ENCODE measurements at regions not wholly inside any gene's neighbourhood (a gene's known extent, or its start where the extent isn't known, plus 50 kb on each side); places are given as distances from the start of the nearest gene placed in this dataset.

DNA sequence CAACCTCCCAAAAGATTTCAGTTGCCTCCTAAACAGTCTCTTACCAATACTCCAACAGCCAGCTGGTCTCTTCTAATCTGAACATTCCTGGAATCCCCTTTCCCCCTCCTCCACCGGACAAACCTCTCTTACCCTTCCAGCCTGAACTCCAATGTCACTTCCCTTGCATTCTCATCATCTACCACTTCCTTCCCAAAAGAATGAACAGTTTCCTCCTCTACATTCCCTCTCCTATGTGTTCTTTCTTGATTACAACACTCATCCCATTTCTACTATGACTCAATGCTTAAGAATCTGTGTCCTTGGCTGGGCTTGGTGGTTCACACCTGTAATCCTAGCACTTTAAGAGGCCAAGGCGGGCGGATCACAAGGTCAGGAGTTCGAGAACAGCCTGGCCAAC lies 417.1 kb downstream of the SETD4 start:
- DNase-seq (ENCODE audit: low spot score) (no peak), ATAC-seq (no peak), FAIRE-seq (no peak)
- H3K4me1 ChIP-seq (ENCODE audit: insufficient read depth, low read length) = no peaks in the 10 kb centered on the region
- TF ChIP-seq ASH2L (IDR thresholded peaks at IDR 0.05; ENCODE audit: insufficient read length, low read depth, low read length) (no peak), ZNF672 (CRISPR knock-in tag; IDR thresholded peaks at IDR 0.05) (no peak), KLF12 (CRISPR knock-in tag; IDR thresholded peaks at IDR 0.05; ENCODE audit: borderline replicate concordance) (no peak)
- H3K9me3 ChIP-seq (ENCODE audit: low read length) = no peaks in the 10 kb centered on the region
- H3K4me3 ChIP-seq (replicated peaks in 1 of 3; ENCODE audit: insufficient read depth in 1 of 3, low read depth in 2 of 3, low read length in 3 of 3) = no peak overlapping the region
- CTCF ChIA-PET (ENCODE audit: low intra/inter-chr PET ratio, low total read pairs) = no interaction called here
- POLR2A ChIA-PET = no interaction called here
- H3K4me2 ChIP-seq (ENCODE audit: low read depth, low read length) = no peak overlapping the region
- H3K27ac ChIP-seq (ENCODE audit: extremely low read length, insufficient read depth, low read length) = no peak overlapping the region
- intact Hi-C loops (cut with micrococcal nuclease; ENCODE audit: unreplicated experiment) (no loop called here), in situ Hi-C loops (cut with HindIII; ENCODE audit: extremely low pct_ligation_motif_present, low pct_unique_long_range_greater_than_20kb) (no loop called here)
- no peaks in the 10 kb centered on the region for H3K79me2 ChIP-seq (ENCODE audit: insufficient read depth, low read length)
- WGBS (ENCODE audit: low lambda C conversion rate) = 51% methylated on average over 4 of the region's 4 CpGs
- no peaks in the 10 kb centered on the region for H4K20me1 ChIP-seq (ENCODE audit: insufficient read depth, low read length)
- no peaks in the 10 kb centered on the region for H3K27me3 ChIP-seq (ENCODE audit: control insufficient read depth in 1 of 2, insufficient read depth in 2 of 2, low read length in 2 of 2)
- BruUV-seq (replicated peaks) = no TSS peak
- H2AFZ ChIP-seq (ENCODE audit: low read length) = no peak overlapping the region
- no peak overlapping the region for H3K9ac ChIP-seq (ENCODE audit: insufficient read depth, low read depth, low read length)
- H3K36me3 ChIP-seq (replicated peaks in 1 of 2; ENCODE audit: control insufficient read depth in 1 of 2, insufficient read depth in 2 of 2, low read length in 2 of 2) = no peaks in the 10 kb centered on the region

DNA sequence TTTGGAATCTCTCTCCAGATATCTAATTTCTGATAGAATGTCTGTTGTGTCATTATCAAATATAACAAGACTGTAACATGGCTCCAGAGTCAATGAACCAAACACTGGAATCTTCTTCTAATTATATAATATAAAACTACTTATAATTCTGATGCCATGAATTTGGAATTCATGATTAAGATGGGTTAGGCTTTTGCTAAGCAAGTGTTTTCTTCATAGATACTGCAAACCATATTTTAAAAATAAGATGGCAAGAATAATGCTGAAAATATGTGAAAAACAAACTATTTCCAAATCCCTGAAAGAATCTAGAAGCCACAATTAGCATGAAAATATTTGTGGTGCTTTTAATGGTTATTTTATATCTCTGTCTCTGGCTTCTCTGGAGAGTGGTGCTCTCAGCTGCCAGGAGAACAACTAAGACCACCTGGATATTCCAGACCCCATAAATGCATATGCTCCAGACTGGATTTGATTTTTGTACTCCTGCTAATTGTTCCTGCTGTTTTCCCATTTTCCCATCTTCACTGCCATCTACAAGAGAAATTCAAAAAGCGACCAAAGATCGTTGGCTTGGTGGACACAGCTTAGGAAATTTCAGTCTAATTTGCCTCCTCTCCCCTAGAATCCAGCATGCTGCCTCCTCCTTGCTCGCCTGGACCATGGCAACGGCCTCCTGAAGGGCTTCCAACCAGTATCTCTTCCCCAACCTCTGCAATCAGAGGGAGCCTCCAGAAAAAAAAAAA lies 418.9 kb downstream of the SETD4 start:
- Histone ChIP-seq H2AFZ (ENCODE audit: low read length) (no peak overlapping the region), H3K27ac (ENCODE audit: extremely low read length, insufficient read depth, low read length) (no peak overlapping the region), H3K4me1 (ENCODE audit: insufficient read depth, low read length) (no peaks in the 10 kb centered on the region), H3K27me3 (ENCODE audit: control insufficient read depth in 1 of 2, insufficient read depth in 2 of 2, low read length in 2 of 2) (no peaks in the 10 kb centered on the region), H3K9ac (ENCODE audit: insufficient read depth, low read depth, low read length) (no peak overlapping the region), H3K4me3 (replicated peaks in 1 of 3; ENCODE audit: insufficient read depth in 1 of 3, low read depth in 2 of 3, low read length in 3 of 3) (no peak overlapping the region), H3K4me2 (ENCODE audit: low read depth, low read length) (no peak overlapping the region), H4K20me1 (ENCODE audit: insufficient read depth, low read length) (no peaks in the 10 kb centered on the region), H3K79me2 (ENCODE audit: insufficient read depth, low read length) (no peaks in the 10 kb centered on the region), H3K36me3 (replicated peaks in 1 of 2; ENCODE audit: control insufficient read depth in 1 of 2, insufficient read depth in 2 of 2, low read length in 2 of 2) (no peaks in the 10 kb centered on the region), H3K9me3 (ENCODE audit: low read length) (no peaks in the 10 kb centered on the region)
- ChIA-PET POLR2A (no interaction called here), CTCF (ENCODE audit: low intra/inter-chr PET ratio, low total read pairs) (no interaction called here)
- WGBS (ENCODE audit: low lambda C conversion rate) = 4% methylated on average over 4 of the region's 4 CpGs
- ATAC-seq (no peak), FAIRE-seq (no peak), DNase-seq (ENCODE audit: low spot score) (no peak)
- in situ Hi-C loops (cut with HindIII; ENCODE audit: extremely low pct_ligation_motif_present, low pct_unique_long_range_greater_than_20kb) = no loop called here
- no TSS peak for BruUV-seq (replicated peaks)
- intact Hi-C loops (cut with micrococcal nuclease; ENCODE audit: unreplicated experiment) = no loop called here
- TF ChIP-seq ZNF224 (CRISPR knock-in tag; IDR thresholded peaks at IDR 0.05) = no peak
- TF ChIP-seq FOXA3 (CRISPR knock-in tag; IDR thresholded peaks at IDR 0.05) = no peak
- TF ChIP-seq ZFP82 (CRISPR knock-in tag; IDR thresholded peaks at IDR 0.05; ENCODE audit: borderline replicate concordance) = no peak
- no peak for TF ChIP-seq ZNF720 (CRISPR knock-in tag; IDR thresholded peaks at IDR 0.05)
- TF ChIP-seq SNAI1 (CRISPR knock-in tag; IDR thresholded peaks at IDR 0.05; ENCODE audit: borderline replicate concordance) = no peak
- TF ChIP-seq GABPA (IDR thresholded peaks at IDR 0.05; ENCODE audit: low read depth, low read length) = no peak
- TF ChIP-seq GABPA (CRISPR knock-in tag; IDR thresholded peaks at IDR 0.05; ENCODE audit: low read depth) = no peak
- TF ChIP-seq, protein P1, sequence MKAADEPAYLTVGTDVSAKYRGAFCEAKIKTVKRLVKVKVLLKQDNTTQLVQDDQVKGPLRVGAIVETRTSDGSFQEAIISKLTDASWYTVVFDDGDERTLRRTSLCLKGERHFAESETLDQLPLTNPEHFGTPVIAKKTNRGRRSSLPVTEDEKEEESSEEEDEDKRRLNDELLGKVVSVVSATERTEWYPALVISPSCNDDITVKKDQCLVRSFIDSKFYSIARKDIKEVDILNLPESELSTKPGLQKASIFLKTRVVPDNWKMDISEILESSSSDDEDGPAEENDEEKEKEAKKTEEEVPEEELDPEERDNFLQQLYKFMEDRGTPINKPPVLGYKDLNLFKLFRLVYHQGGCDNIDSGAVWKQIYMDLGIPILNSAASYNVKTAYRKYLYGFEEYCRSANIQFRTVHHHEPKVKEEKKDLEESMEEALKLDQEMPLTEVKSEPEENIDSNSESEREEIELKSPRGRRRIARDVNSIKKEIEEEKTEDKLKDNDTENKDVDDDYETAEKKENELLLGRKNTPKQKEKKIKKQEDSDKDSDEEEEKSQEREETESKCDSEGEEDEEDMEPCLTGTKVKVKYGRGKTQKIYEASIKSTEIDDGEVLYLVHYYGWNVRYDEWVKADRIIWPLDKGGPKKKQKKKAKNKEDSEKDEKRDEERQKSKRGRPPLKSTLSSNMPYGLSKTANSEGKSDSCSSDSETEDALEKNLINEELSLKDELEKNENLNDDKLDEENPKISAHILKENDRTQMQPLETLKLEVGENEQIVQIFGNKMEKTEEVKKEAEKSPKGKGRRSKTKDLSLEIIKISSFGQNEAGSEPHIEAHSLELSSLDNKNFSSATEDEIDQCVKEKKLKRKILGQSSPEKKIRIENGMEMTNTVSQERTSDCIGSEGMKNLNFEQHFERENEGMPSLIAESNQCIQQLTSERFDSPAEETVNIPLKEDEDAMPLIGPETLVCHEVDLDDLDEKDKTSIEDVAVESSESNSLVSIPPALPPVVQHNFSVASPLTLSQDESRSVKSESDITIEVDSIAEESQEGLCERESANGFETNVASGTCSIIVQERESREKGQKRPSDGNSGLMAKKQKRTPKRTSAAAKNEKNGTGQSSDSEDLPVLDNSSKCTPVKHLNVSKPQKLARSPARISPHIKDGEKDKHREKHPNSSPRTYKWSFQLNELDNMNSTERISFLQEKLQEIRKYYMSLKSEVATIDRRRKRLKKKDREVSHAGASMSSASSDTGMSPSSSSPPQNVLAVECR (CRISPR knock-in tag; IDR thresholded peaks at IDR 0.05; ENCODE audit: borderline replicate concordance) = no peak
- no peak for TF ChIP-seq MTF1 (CRISPR knock-in tag; IDR thresholded peaks at IDR 0.05)
- no peak for TF ChIP-seq ZNF510 (CRISPR knock-in tag; IDR thresholded peaks at IDR 0.05; ENCODE audit: low read depth)
- TF ChIP-seq, protein P2, sequence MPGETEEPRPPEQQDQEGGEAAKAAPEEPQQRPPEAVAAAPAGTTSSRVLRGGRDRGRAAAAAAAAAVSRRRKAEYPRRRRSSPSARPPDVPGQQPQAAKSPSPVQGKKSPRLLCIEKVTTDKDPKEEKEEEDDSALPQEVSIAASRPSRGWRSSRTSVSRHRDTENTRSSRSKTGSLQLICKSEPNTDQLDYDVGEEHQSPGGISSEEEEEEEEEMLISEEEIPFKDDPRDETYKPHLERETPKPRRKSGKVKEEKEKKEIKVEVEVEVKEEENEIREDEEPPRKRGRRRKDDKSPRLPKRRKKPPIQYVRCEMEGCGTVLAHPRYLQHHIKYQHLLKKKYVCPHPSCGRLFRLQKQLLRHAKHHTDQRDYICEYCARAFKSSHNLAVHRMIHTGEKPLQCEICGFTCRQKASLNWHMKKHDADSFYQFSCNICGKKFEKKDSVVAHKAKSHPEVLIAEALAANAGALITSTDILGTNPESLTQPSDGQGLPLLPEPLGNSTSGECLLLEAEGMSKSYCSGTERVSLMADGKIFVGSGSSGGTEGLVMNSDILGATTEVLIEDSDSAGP (CRISPR knock-in tag; IDR thresholded peaks at IDR 0.05; ENCODE audit: borderline replicate concordance) = no peak

Measured in HepG2 (cell line).